ENCODE measurements at regions not wholly inside any gene's neighbourhood (a gene's known extent, or its start where the extent isn't known, plus 50 kb on each side); places are given as distances from the start of the nearest gene placed in this dataset.
"Not testable (repeated sequence)": the region's sequence is repeated elsewhere in the genome, so short reads cannot be mapped to it uniquely, and the experiment has no call there.

- no peak overlapping the region for H3K27ac Mint-ChIP-seq
- TF ChIP-seq CTCF (IDR thresholded peaks at IDR 0.05), result no peak
- H3K27me3 Mint-ChIP-seq (ENCODE audit: low read depth in 3 of 3), result no peaks in the 10 kb centered on the region
- no CpG with 5 or more reads among the region's 2 CpGs for WGBS (ENCODE audit: insufficient coverage)
- no peak overlapping the region for H2AFZ ChIP-seq (ENCODE audit: insufficient read depth, low read depth, low read length, poor library complexity, severe bottlenecking)
- H3K9me3 Mint-ChIP-seq, result peaks cover 0 to 10% (median 2%) of the 10 kb centered on the region in 7 donors
- no peaks in the 10 kb centered on the region for H3K4me1 Mint-ChIP-seq
- H3K36me3 Mint-ChIP-seq, result no peaks in the 10 kb centered on the region
- H3K27ac ChIP-seq (ENCODE audit: low read depth in 1 of 2, low read length in 2 of 2), result no peak overlapping the region
- no peak overlapping the region for H3K4me3 Mint-ChIP-seq
- H3K4me3 ChIP-seq (replicated peaks in 1 of 3; ENCODE audit: low read depth in 2 of 3, low read length in 3 of 3), result no peak overlapping the region
- H3K36me3 ChIP-seq (replicated peaks in 1 of 2; ENCODE audit: control insufficient read depth in 1 of 2, insufficient read depth in 2 of 2, low read length in 2 of 2), result no peaks in the 10 kb centered on the region
- H3K9ac ChIP-seq (ENCODE audit: insufficient read depth, low read length, poor library complexity, severe bottlenecking), result no peak overlapping the region
- H3K79me2 ChIP-seq (ENCODE audit: insufficient read depth, low read length), result no peaks in the 10 kb centered on the region
- DNase-seq, result no peak
- intact Hi-C loops (cut with micrococcal nuclease), result no loop called here
- no peaks in the 10 kb centered on the region for H3K9me3 ChIP-seq (replicated peaks in 1 of 2; ENCODE audit: control insufficient read depth in 1 of 2, insufficient read depth in 1 of 2, low read length in 2 of 2)
- H3K4me1 ChIP-seq (ENCODE audit: control insufficient read depth in 1 of 2, insufficient read depth in 2 of 2, low read length in 2 of 2), result no peaks in the 10 kb centered on the region
- no peaks in the 10 kb centered on the region for H4K20me1 ChIP-seq (ENCODE audit: insufficient read depth, low read length)
- H3K4me2 ChIP-seq (replicated peaks; ENCODE audit: extremely low read depth, low read length, poor library complexity, severe bottlenecking), result no peak overlapping the region
- no peaks in the 10 kb centered on the region for H3K27me3 ChIP-seq (ENCODE audit: control insufficient read depth in 2 of 2, insufficient read depth in 2 of 2, low read length in 2 of 2)
Measured at GRCh38 chr4:34502086-34502485, 1742.2 kb downstream of the ARAP2 start.

- H3K36me3 Mint-ChIP-seq; DNase-seq; H3K27me3 Mint-ChIP-seq (ENCODE audit: low read depth in 3 of 3); H3K9me3 Mint-ChIP-seq; H3K4me2 ChIP-seq (replicated peaks; ENCODE audit: extremely low read depth, low read length, poor library complexity, severe bottlenecking); intact Hi-C loops (cut with micrococcal nuclease); H4K20me1 ChIP-seq (ENCODE audit: insufficient read depth, low read length); H3K4me1 ChIP-seq (ENCODE audit: control insufficient read depth in 1 of 2, insufficient read depth in 2 of 2, low read length in 2 of 2); H3K27me3 ChIP-seq (ENCODE audit: control insufficient read depth in 2 of 2, insufficient read depth in 2 of 2, low read length in 2 of 2); H3K9me3 ChIP-seq (replicated peaks in 1 of 2; ENCODE audit: control insufficient read depth in 1 of 2, insufficient read depth in 1 of 2, low read length in 2 of 2); H3K9ac ChIP-seq (ENCODE audit: insufficient read depth, low read length, poor library complexity, severe bottlenecking); H3K36me3 ChIP-seq (replicated peaks in 1 of 2; ENCODE audit: control insufficient read depth in 1 of 2, insufficient read depth in 2 of 2, low read length in 2 of 2); H2AFZ ChIP-seq (ENCODE audit: insufficient read depth, low read depth, low read length, poor library complexity, severe bottlenecking); H3K4me3 Mint-ChIP-seq; H3K4me3 ChIP-seq (replicated peaks in 1 of 3; ENCODE audit: low read depth in 2 of 3, low read length in 3 of 3); H3K27ac ChIP-seq (ENCODE audit: low read depth in 1 of 2, low read length in 2 of 2); H3K79me2 ChIP-seq (ENCODE audit: insufficient read depth, low read length); H3K27ac Mint-ChIP-seq; H3K4me1 Mint-ChIP-seq: not testable (repeated sequence)
- no CpG with 5 or more reads among the region's 2 CpGs for WGBS (ENCODE audit: insufficient coverage)
Measured at GRCh38 chr4:34504731-34505130, 1739.6 kb downstream of the ARAP2 start.

- H3K79me2 ChIP-seq (ENCODE audit: insufficient read depth, low read length); H3K9me3 ChIP-seq (replicated peaks in 1 of 2; ENCODE audit: control insufficient read depth in 1 of 2, insufficient read depth in 1 of 2, low read length in 2 of 2); H3K4me3 Mint-ChIP-seq; H3K36me3 ChIP-seq (replicated peaks in 1 of 2; ENCODE audit: control insufficient read depth in 1 of 2, insufficient read depth in 2 of 2, low read length in 2 of 2); H2AFZ ChIP-seq (ENCODE audit: insufficient read depth, low read depth, low read length, poor library complexity, severe bottlenecking); H3K27ac ChIP-seq (ENCODE audit: low read depth in 1 of 2, low read length in 2 of 2); H3K4me3 ChIP-seq (replicated peaks in 1 of 3; ENCODE audit: low read depth in 2 of 3, low read length in 3 of 3); H3K4me1 ChIP-seq (ENCODE audit: control insufficient read depth in 1 of 2, insufficient read depth in 2 of 2, low read length in 2 of 2); H3K4me1 Mint-ChIP-seq; H3K9me3 Mint-ChIP-seq; DNase-seq; intact Hi-C loops (cut with micrococcal nuclease); H3K27me3 Mint-ChIP-seq (ENCODE audit: low read depth in 3 of 3); H3K27me3 ChIP-seq (ENCODE audit: control insufficient read depth in 2 of 2, insufficient read depth in 2 of 2, low read length in 2 of 2); H3K27ac Mint-ChIP-seq; H3K4me2 ChIP-seq (replicated peaks; ENCODE audit: extremely low read depth, low read length, poor library complexity, severe bottlenecking); H3K9ac ChIP-seq (ENCODE audit: insufficient read depth, low read length, poor library complexity, severe bottlenecking); H3K36me3 Mint-ChIP-seq; H4K20me1 ChIP-seq (ENCODE audit: insufficient read depth, low read length): not testable (repeated sequence)
- 89% methylated on average over 23 of the region's 26 CpGs for WGBS (ENCODE audit: insufficient coverage)
Measured at GRCh38 chr4:34506511-34507092, 1737.7 kb downstream of the ARAP2 start.
